ENCODE measurements at regions not wholly inside any gene's neighbourhood (a gene's known extent, or its start where the extent isn't known, plus 50 kb on each side); places are given as distances from the start of the nearest gene placed in this dataset.

GRCh38 chr3:30505866-30506520 is 100.4 kb upstream of the TGFBR2 start:
- TF ChIP-seq, protein P1, sequence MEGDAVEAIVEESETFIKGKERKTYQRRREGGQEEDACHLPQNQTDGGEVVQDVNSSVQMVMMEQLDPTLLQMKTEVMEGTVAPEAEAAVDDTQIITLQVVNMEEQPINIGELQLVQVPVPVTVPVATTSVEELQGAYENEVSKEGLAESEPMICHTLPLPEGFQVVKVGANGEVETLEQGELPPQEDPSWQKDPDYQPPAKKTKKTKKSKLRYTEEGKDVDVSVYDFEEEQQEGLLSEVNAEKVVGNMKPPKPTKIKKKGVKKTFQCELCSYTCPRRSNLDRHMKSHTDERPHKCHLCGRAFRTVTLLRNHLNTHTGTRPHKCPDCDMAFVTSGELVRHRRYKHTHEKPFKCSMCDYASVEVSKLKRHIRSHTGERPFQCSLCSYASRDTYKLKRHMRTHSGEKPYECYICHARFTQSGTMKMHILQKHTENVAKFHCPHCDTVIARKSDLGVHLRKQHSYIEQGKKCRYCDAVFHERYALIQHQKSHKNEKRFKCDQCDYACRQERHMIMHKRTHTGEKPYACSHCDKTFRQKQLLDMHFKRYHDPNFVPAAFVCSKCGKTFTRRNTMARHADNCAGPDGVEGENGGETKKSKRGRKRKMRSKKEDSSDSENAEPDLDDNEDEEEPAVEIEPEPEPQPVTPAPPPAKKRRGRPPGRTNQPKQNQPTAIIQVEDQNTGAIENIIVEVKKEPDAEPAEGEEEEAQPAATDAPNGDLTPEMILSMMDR (IDR thresholded peaks at IDR 0.05; ENCODE audit: low read length, missing control alignments) = no peak
- H3K4me3 ChIP-seq (replicated peaks; ENCODE audit: low read depth, low read length) = no peak overlapping the region
- peak; percentile 70 for DNase-seq (ENCODE audit: low read depth)

- H3K4me3 ChIP-seq (replicated peaks; ENCODE audit: low read depth, low read length) = no peak overlapping the region
- no peak for DNase-seq (ENCODE audit: low read depth)
- TF ChIP-seq, protein P1 (IDR thresholded peaks at IDR 0.05; ENCODE audit: low read length, missing control alignments) = no peak
These were observed 98.1 kb upstream of the TGFBR2 start for GRCh38 chr3:30508339-30508738.

DNA sequence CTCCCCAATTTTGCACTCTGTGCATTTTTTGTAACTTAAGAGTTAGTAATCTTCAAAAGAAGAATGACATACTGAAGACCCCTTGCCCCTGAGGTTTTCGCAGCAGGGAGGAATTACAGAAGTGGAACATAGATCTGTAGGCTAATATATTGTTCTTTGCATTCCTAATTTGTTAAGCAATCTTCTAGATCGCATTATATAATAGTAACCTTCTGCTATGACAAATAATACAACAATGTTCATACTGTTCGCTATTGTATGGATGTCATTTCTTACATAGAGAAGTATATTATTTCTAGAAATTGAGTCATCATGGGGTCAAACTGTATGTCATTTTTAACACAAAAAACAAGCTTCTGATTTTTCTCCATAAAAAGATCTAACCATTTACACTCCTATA is 95.8 kb upstream of the TGFBR2 start:
- H3K4me3 ChIP-seq (replicated peaks; ENCODE audit: low read depth, low read length) = no peak overlapping the region
- TF ChIP-seq, protein P1 (IDR thresholded peaks at IDR 0.05; ENCODE audit: low read length, missing control alignments) = no peak
- no peak for DNase-seq (ENCODE audit: low read depth)

DNA sequence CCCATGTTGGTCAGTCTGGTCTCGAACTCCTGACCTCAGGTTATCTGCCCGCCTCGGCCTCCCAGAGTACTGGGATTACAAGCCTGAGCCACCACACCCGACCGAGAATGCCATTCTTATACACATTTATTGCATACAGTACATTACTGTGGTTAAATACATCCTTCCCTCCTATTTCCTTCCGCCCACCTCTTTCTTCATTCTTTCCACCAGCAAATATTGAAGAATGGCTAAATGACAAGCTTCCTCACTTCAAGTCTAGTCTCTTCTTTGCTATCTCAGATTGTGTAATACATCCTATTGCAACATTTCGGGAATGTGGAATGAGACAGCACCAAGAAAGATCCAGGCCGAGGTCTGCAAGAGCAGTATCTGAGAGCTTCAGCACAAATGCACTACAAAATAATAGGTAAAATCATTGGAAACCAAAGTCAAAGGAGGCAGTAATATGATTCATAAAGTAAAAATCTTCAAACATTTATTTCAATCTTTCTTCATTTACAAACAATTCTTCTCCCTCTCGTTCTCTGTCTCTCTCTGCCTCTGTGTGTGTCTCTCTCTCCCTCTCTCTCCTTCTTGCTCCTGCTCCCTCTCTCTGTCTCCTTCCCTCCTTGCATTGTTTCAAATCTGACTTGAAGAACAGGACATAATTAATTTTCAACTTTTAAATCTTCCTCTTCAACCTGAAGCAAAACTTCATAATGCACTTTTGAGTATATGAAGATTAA is 94.7 kb upstream of the TGFBR2 start:
- TF ChIP-seq, protein P1 (IDR thresholded peaks at IDR 0.05; ENCODE audit: low read length, missing control alignments) = no peak
- DNase-seq (ENCODE audit: low read depth) = peak; percentile 99
- no peak overlapping the region for H3K4me3 ChIP-seq (replicated peaks; ENCODE audit: low read depth, low read length)

DNA sequence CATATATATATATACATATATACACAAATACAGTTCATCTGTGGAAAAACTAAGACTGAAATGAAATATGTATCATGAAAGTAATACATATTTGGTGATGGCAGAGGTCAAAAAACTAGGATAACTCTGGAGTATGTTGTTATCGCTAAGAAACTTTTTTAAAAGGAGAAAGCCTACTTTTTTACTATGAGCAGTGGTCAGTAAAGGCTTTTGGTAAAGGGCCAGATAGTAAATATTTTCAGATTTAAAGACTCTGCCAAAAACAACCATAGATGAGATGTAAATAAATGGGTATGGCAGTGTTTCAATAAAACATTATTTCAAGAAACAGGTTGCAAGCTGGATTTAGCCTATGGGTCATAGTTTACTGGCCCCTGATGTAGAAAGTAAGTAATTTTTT is 93.8 kb upstream of the TGFBR2 start:
- DNase-seq (ENCODE audit: low read depth) = no peak

DNA sequence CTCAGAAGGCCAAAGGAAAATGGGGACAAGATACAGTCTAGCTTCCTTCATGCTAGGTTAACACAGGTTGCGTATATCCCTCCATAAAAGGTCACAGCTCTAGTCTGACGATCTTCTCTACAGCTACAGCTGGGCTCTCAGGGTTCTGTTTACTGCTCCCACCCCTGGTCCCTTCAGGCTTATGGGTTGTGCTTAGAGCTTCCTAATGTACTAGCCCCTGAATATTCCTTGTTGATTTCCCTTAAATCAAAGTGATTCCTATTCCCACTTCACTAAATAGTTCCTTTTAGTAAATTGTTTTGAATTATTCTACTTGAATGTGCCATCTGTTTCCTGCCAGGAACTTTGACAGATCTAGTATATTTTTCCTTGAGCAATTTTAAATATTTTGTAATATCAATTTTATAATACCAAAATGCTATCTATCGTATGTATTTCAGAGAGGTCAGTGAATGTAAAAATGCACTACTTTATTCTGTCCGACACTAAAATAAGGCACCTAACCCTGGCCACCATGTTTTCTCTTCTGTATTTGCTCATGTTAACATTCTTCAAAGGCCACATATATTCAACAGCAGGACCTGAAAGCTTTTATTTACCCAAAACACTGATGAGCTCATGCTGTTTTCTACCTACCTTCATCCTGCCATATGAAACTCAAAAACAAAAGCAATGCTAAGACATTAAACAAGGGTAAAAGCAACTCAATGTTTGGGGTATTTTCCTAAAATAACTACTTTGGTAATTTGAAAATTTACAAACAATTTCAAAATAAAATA is 92.8 kb upstream of the TGFBR2 start:
- TF ChIP-seq, protein P1 (IDR thresholded peaks at IDR 0.05; ENCODE audit: low read length, missing control alignments) = no peak
- H3K4me3 ChIP-seq (replicated peaks; ENCODE audit: low read depth, low read length) = no peak overlapping the region
- DNase-seq (ENCODE audit: low read depth) = no peak

More for the DNA sequence above, 93.8 kb upstream of the TGFBR2 start:
- TF ChIP-seq, protein P1 (IDR thresholded peaks at IDR 0.05; ENCODE audit: low read length, missing control alignments) = no peak
- no peak overlapping the region for H3K4me3 ChIP-seq (replicated peaks; ENCODE audit: low read depth, low read length)
